CD4-positive, alpha-beta T cell treated with Interleukin-1 beta for 1 hour (primary cell): ENCODE measurements at regions not wholly inside any gene's neighbourhood (a gene's known extent, or its start where the extent isn't known, plus 50 kb on each side); places are given as distances from the start of the nearest gene placed in this dataset.

Experiments
- DNase-seq, 2 donors: peaks; one replicate each; pipeline ENCODE4 v3.0.0-alpha.2; 2020 to 2022

GRCh38 chr13:107367258-107367657, 799.3 kb upstream of the ARGLU1 start:
- no peak for DNase-seq

GRCh38 chr13:107365466-107366215, 797.7 kb upstream of the ARGLU1 start:
- DNase-seq, result no peak

GRCh38 chr13:107364658-107365057, 796.7 kb upstream of the ARGLU1 start:
- DNase-seq, result no peak

- no peak for DNase-seq
Observed at GRCh38 chr13:107361666-107362065, 793.7 kb upstream of the ARGLU1 start.

- DNase-seq, result no peak
Observed at GRCh38 chr13:107360010-107360409, 792.1 kb upstream of the ARGLU1 start.

GRCh38 chr13:107358866-107359265, 790.9 kb upstream of the ARGLU1 start:
- DNase-seq, result no peak

- DNase-seq, result no peak
Observed at GRCh38 chr13:107351305-107351704, 783.4 kb upstream of the ARGLU1 start.

- no peak for DNase-seq
Observed at GRCh38 chr13:107348925-107349324, 781.0 kb upstream of the ARGLU1 start.

- DNase-seq, result no peak
Observed at GRCh38 chr13:107348471-107348870, 780.5 kb upstream of the ARGLU1 start.

- DNase-seq, result no peak
Observed at GRCh38 chr13:107347641-107348369, 779.9 kb upstream of the ARGLU1 start.

- no peak for DNase-seq
Observed at GRCh38 chr13:107342747-107343146, 774.8 kb upstream of the ARGLU1 start.

- no peak for DNase-seq
Observed at GRCh38 chr13:107339209-107339608, 771.3 kb upstream of the ARGLU1 start.

GRCh38 chr13:107332188-107332587, 764.3 kb upstream of the ARGLU1 start:
- no peak for DNase-seq

GRCh38 chr13:107331359-107331758, 763.4 kb upstream of the ARGLU1 start:
- no peak for DNase-seq

GRCh38 chr13:107330484-107330883, 762.5 kb upstream of the ARGLU1 start:
- no peak for DNase-seq

GRCh38 chr13:107329991-107330390, 762.1 kb upstream of the ARGLU1 start:
- no peak for DNase-seq

GRCh38 chr13:107324416-107325204, 756.7 kb upstream of the ARGLU1 start:
- DNase-seq, result no peak

GRCh38 chr13:107322228-107322627, 754.3 kb upstream of the ARGLU1 start:
- DNase-seq, result no peak

GRCh38 chr13:107305178-107305577, 737.2 kb upstream of the ARGLU1 start:
- no peak for DNase-seq

GRCh38 chr13:107301724-107302374, 733.9 kb upstream of the ARGLU1 start:
- DNase-seq, result no peak

GRCh38 chr13:107299717-107300116, 731.8 kb upstream of the ARGLU1 start:
- no peak for DNase-seq

GRCh38 chr13:107296804-107297203, 728.9 kb upstream of the ARGLU1 start:
- DNase-seq, result no peak
